ENCODE measurements at regions not wholly inside any gene's neighbourhood (a gene's known extent, or its start where the extent isn't known, plus 50 kb on each side); places are given as distances from the start of the nearest gene placed in this dataset.

DNA sequence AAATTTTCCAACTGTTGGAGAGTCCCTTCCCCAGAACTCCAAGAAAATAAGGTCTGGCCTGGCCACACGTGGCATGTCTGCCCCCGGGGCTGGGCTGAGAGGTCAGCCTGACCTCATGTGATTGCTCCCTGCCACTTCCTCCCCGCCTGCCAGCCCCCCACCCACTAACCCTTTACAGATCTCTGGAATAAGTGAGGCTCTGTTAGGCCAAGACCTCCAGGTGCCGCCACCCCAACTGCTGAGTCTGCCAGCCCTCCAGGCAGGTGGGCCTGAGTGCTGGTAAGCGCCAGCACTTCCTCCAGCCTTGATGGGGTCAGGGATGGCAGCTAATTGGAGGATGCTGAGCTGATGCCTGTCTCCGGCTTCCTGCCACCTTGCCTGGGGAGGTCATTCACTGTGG lies 658.4 kb downstream of the MED13L start:
- Histone ChIP-seq H2AFZ (ENCODE audit: low read depth, low read length) (no peak overlapping the region), H3K9ac (ENCODE audit: low read length) (no peak overlapping the region), H3K79me2 (replicated peaks; ENCODE audit: insufficient read depth, low read length) (no peaks in the 10 kb centered on the region), H4K20me1 (ENCODE audit: insufficient read depth) (no peaks in the 10 kb centered on the region), H3K27me3 (ENCODE audit: insufficient read depth, low read depth, low read length) (no peaks in the 10 kb centered on the region), H3F3A (ENCODE audit: insufficient read depth, low read length, poor library complexity, severe bottlenecking) (no peaks in the 10 kb centered on the region), H3K36me3 (ENCODE audit: insufficient read depth, low read length) (no peaks in the 10 kb centered on the region), H3K4me3 (ENCODE audit: low read length) (no peak overlapping the region), H3K27ac (ENCODE audit: low read length) (no peak overlapping the region), H3K9me3 (ENCODE audit: low read length) (no peaks in the 10 kb centered on the region), H3K4me2 (ENCODE audit: low read length) (no peak overlapping the region), H3K9me2 (ENCODE audit: insufficient read depth, low read length) (no peaks in the 10 kb centered on the region)
- TF ChIP-seq RAD21 (conservative IDR thresholded peaks at IDR 0.05) (no peak), SMC3 (conservative IDR thresholded peaks at IDR 0.05; ENCODE audit: poor library complexity) (no peak), EP300 (conservative IDR thresholded peaks at IDR 0.05; ENCODE audit: poor library complexity, severe bottlenecking) (no peak), TAF1 (IDR thresholded peaks at IDR 0.05; ENCODE audit: low read depth) (no peak), POLR2AphosphoS5 (IDR thresholded peaks at IDR 0.05) (no peak), MXI1 (conservative IDR thresholded peaks at IDR 0.05; ENCODE audit: poor library complexity, severe bottlenecking) (no peak), EZH2 (IDR thresholded peaks at IDR 0.05; ENCODE audit: borderline replicate concordance, insufficient read depth, low read length, poor library complexity, severe bottlenecking) (no peak)
- TF ChIP-seq, protein P1, sequence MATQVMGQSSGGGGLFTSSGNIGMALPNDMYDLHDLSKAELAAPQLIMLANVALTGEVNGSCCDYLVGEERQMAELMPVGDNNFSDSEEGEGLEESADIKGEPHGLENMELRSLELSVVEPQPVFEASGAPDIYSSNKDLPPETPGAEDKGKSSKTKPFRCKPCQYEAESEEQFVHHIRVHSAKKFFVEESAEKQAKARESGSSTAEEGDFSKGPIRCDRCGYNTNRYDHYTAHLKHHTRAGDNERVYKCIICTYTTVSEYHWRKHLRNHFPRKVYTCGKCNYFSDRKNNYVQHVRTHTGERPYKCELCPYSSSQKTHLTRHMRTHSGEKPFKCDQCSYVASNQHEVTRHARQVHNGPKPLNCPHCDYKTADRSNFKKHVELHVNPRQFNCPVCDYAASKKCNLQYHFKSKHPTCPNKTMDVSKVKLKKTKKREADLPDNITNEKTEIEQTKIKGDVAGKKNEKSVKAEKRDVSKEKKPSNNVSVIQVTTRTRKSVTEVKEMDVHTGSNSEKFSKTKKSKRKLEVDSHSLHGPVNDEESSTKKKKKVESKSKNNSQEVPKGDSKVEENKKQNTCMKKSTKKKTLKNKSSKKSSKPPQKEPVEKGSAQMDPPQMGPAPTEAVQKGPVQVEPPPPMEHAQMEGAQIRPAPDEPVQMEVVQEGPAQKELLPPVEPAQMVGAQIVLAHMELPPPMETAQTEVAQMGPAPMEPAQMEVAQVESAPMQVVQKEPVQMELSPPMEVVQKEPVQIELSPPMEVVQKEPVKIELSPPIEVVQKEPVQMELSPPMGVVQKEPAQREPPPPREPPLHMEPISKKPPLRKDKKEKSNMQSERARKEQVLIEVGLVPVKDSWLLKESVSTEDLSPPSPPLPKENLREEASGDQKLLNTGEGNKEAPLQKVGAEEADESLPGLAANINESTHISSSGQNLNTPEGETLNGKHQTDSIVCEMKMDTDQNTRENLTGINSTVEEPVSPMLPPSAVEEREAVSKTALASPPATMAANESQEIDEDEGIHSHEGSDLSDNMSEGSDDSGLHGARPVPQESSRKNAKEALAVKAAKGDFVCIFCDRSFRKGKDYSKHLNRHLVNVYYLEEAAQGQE (IDR thresholded peaks at IDR 0.05; ENCODE audit: borderline replicate concordance): no peak
- TF ChIP-seq, protein P2, sequence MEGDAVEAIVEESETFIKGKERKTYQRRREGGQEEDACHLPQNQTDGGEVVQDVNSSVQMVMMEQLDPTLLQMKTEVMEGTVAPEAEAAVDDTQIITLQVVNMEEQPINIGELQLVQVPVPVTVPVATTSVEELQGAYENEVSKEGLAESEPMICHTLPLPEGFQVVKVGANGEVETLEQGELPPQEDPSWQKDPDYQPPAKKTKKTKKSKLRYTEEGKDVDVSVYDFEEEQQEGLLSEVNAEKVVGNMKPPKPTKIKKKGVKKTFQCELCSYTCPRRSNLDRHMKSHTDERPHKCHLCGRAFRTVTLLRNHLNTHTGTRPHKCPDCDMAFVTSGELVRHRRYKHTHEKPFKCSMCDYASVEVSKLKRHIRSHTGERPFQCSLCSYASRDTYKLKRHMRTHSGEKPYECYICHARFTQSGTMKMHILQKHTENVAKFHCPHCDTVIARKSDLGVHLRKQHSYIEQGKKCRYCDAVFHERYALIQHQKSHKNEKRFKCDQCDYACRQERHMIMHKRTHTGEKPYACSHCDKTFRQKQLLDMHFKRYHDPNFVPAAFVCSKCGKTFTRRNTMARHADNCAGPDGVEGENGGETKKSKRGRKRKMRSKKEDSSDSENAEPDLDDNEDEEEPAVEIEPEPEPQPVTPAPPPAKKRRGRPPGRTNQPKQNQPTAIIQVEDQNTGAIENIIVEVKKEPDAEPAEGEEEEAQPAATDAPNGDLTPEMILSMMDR (IDR thresholded peaks at IDR 0.05; ENCODE audit: poor library complexity, severe bottlenecking): no peak

DNA sequence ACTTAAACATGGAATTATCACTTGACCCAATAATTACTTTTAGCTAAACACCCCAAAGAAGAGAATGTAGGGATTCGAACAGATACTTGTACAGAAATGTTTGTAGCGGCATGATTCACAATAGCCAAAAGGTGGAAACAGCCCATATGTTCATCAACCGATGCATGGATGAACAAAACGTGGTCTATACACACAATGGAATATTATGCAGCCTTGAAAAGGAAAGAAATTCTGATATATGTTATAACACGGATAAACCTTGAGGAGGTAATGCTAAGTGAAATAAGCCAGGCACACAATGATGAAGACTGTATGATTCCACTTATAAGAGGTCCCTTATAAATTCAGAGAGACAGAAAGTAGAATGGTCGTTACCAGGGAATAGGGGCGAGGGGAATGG lies 659.4 kb downstream of the MED13L start:
- Histone ChIP-seq H3K9me3 (ENCODE audit: low read length) (no peaks in the 10 kb centered on the region), H3K9ac (ENCODE audit: low read length) (no peak overlapping the region), H3K4me3 (ENCODE audit: low read length) (no peak overlapping the region), H3K27ac (ENCODE audit: low read length) (no peak overlapping the region), H2AFZ (ENCODE audit: low read depth, low read length) (no peak overlapping the region), H4K20me1 (ENCODE audit: insufficient read depth) (no peaks in the 10 kb centered on the region), H3K27me3 (ENCODE audit: insufficient read depth, low read depth, low read length) (no peaks in the 10 kb centered on the region), H3F3A (ENCODE audit: insufficient read depth, low read length, poor library complexity, severe bottlenecking) (no peaks in the 10 kb centered on the region), H3K79me2 (replicated peaks; ENCODE audit: insufficient read depth, low read length) (no peaks in the 10 kb centered on the region), H3K36me3 (ENCODE audit: insufficient read depth, low read length) (no peaks in the 10 kb centered on the region), H3K4me2 (ENCODE audit: low read length) (no peak overlapping the region), H3K9me2 (ENCODE audit: insufficient read depth, low read length) (no peaks in the 10 kb centered on the region)
- TF ChIP-seq, protein P1 (IDR thresholded peaks at IDR 0.05; ENCODE audit: borderline replicate concordance): no peak
- TF ChIP-seq MXI1 (conservative IDR thresholded peaks at IDR 0.05; ENCODE audit: poor library complexity, severe bottlenecking): no peak
